GM06990 (cell line): ENCODE measurements at regions not wholly inside any gene's neighbourhood (a gene's known extent, or its start where the extent isn't known, plus 50 kb on each side); places are given as distances from the start of the nearest gene placed in this dataset.

Experiments used
- DNase-seq: peaks from one replicate; pipeline ENCODE4 v3.0.0-alpha.2; 2011; ENCODE audit not compliant: insufficient read length; ENCODE audit errors: extremely low read depth
- H3K27me3 ChIP-seq: replicated peaks from 2 replicates; pipeline ENCODE4 v1.6.0; 2011; ENCODE audit warnings: low read length; ENCODE audit not compliant: control insufficient read depth, insufficient read depth
- H3K36me3 ChIP-seq: 2 replicates; pipeline ENCODE4 v1.5.1; 2011; ENCODE audit warnings: low read length; ENCODE audit not compliant: control insufficient read depth, insufficient read depth
- H3K4me3 ChIP-seq: replicated peaks from 2 replicates; pipeline ENCODE4 v1.5.1; 2011; ENCODE audit warnings: low read depth, mild to moderate bottlenecking, control low read depth, low read length
- TF ChIP-seq, protein P1 (sequence below): IDR thresholded peaks from 2 replicates; pipeline ENCODE4 v1.5.1; 2011; ENCODE audit warnings: low read length, control low read depth, mild to moderate bottlenecking, inconsistent platforms; ENCODE audit not compliant: insufficient read depth, poor library complexity, severe bottlenecking

DNA sequence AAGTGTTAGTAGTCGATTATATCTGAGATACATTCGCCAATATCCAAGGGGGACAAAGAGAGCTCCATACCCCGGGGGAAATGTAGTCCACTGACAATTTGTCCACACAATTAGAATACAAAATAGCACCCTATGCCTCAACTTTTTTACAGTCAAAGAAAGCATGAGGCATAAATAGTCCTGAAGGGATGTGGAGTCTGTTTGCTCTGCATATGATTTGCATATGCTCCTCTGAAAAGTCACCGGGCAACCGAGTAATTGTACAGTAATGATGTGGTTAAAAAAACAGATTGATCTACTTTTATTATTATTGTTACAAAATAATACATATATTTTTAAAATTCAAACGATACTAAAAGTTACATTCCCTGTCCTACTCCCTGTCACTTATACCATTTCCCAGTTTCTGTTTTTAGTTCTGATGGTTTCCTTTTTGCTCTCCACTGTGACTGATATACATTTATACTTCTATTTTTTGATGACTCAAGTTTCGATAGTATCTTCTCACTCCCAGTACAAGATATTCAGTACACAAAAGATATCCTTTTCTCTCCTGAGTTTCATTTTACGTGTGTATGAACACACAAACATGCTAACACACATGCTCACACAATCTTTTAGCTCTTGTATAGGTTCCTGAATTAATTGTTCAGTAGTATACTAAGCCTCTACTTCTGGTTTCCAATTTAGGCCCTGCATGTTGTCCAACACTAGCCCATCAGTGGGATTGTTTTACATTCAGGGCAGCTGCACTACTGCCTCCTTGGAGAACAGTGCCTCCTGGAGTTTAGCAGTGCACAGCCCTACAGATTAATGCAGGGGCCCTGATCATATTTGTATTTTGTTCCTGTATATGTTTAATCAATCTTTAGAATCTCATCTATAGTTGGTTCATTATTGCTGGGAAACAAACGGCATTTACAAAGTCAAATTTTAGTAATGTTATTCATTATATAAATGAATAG lies 130.9 kb downstream of the TES start:
- no peaks in the 10 kb centered on the region for H3K36me3 ChIP-seq
- DNase-seq = no peak
- H3K4me3 ChIP-seq = no peak overlapping the region
- no peaks in the 10 kb centered on the region for H3K27me3 ChIP-seq
- TF ChIP-seq, protein P1, sequence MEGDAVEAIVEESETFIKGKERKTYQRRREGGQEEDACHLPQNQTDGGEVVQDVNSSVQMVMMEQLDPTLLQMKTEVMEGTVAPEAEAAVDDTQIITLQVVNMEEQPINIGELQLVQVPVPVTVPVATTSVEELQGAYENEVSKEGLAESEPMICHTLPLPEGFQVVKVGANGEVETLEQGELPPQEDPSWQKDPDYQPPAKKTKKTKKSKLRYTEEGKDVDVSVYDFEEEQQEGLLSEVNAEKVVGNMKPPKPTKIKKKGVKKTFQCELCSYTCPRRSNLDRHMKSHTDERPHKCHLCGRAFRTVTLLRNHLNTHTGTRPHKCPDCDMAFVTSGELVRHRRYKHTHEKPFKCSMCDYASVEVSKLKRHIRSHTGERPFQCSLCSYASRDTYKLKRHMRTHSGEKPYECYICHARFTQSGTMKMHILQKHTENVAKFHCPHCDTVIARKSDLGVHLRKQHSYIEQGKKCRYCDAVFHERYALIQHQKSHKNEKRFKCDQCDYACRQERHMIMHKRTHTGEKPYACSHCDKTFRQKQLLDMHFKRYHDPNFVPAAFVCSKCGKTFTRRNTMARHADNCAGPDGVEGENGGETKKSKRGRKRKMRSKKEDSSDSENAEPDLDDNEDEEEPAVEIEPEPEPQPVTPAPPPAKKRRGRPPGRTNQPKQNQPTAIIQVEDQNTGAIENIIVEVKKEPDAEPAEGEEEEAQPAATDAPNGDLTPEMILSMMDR = peak; percentile 47

- TF ChIP-seq, protein P1 = no peak
- no peak for DNase-seq
- Histone ChIP-seq H3K4me3 (no peak overlapping the region), H3K27me3 (no peaks in the 10 kb centered on the region), H3K36me3 (no peaks in the 10 kb centered on the region)
These were observed 131.8 kb downstream of the TES start for GRCh38 chr7:116342125-116342524.

DNA sequence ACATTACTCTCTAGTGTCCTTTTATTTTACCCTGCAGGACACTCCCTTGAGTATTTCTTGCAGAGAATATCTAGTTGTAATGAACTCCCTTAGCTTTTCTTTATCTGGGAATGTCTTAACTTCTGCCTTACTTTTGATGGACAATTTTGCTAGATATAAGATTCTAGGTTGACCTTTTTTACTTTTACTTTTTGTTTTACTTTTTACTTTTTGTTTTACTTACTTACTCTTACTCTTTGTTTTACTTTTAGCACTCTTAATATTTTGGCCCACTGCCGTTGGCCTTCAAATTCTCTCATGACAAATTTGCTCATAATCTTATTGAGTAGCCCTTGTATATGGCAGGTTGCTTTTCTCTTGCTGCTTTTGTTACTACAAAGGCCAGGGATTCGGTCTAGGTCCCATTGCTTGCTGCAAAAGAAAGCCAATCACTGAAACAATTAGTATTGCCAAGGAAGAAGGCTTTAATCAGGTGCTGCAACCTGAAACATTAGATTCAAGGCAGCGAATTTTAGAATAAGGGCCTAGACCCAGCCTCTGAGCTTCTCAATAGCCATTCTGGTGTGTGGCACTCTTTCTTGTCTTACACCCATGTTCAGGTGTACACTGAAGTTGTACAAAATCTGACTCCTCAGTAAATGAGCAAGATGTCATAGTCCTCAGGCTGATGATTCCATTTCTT lies 137.0 kb downstream of the TES start:
- TF ChIP-seq, protein P1 = no peak
- Histone ChIP-seq H3K36me3 (no peaks in the 10 kb centered on the region), H3K27me3 (no peaks in the 10 kb centered on the region), H3K4me3 (no peak overlapping the region)
- DNase-seq = no peak

DNA sequence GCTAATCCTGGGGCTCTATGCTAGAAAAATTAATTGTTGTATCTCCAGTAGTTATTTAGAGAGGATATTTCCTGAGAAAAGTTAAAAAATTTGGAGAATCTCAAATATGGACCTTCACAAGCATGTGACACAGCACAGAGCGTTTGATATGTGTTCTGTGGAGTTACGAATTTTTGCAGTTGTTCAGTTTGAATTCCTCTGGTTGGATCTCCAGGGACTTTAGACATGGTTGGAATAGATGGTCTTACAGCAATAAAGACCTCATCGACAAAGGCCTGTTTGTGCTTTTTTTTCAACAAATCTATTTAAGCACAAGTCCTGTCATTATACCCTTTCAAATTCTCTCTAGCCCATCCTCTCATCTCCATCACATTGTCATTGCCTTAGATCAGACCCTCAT lies 138.0 kb downstream of the TES start:
- TF ChIP-seq, protein P1 = no peak
- no peak for DNase-seq
- no peaks in the 10 kb centered on the region for H3K27me3 ChIP-seq
- H3K4me3 ChIP-seq = no peak overlapping the region
- no peaks in the 10 kb centered on the region for H3K36me3 ChIP-seq

- H3K27me3 ChIP-seq = no peaks in the 10 kb centered on the region
- TF ChIP-seq, protein P1 = no peak
- DNase-seq = no peak
- no peaks in the 10 kb centered on the region for H3K36me3 ChIP-seq
- H3K4me3 ChIP-seq = no peak overlapping the region
These were observed 141.6 kb downstream of the TES start for GRCh38 chr7:116351966-116352365.
